ENCODE measurements at regions not wholly inside any gene's neighbourhood (a gene's known extent, or its start where the extent isn't known, plus 50 kb on each side); places are given as distances from the start of the nearest gene placed in this dataset.

GRCh38 chr5:102608414-102608813 lies 109.6 kb upstream of the SLCO6A1 start:
- Histone ChIP-seq H2BK5ac (ENCODE audit: low read depth, low read length) (no peak overlapping the region), H3K9me3 (ENCODE audit: insufficient read depth in 2 of 2, low read depth in 1 of 2, low read length in 1 of 2) (no peaks in the 10 kb centered on the region), H3K79me1 (ENCODE audit: low read depth, low read length) (no peaks in the 10 kb centered on the region), H3K27ac (ENCODE audit: low read depth, low read length) (no peak overlapping the region), H2AFZ (ENCODE audit: low read length) (no peak overlapping the region), H3K23me2 (ENCODE audit: low read depth, low read length) (no peaks in the 10 kb centered on the region), H2BK20ac (ENCODE audit: low read length) (no peak overlapping the region), H3K4me1 (replicated peaks in 1 of 4; ENCODE audit: control insufficient read depth in 3 of 4, insufficient read depth in 4 of 4, low read length in 3 of 4) (peaks cover 0 to 2% (median under 1%) of the 10 kb centered on the region in 4 experiments; a peak in 1 of 7 replicates), H3K9ac (replicated peaks in 1 of 4; ENCODE audit: extremely low read depth in 1 of 4, low read depth in 3 of 4, low read length in 3 of 4) (no peak overlapping the region), H4K20me1 (replicated peaks in 1 of 2; ENCODE audit: control insufficient read depth in 1 of 2, insufficient read depth in 2 of 2, low read length in 2 of 2) (no peaks in the 10 kb centered on the region), H3K4ac (replicated peaks; ENCODE audit: insufficient read length, low read depth, low read length) (no peak overlapping the region), H4K91ac (replicated peaks; ENCODE audit: insufficient read length, low read length) (no peak overlapping the region), H2BK12ac (ENCODE audit: low read depth, low read length) (no peak overlapping the region), H4K5ac (ENCODE audit: insufficient read length, low read depth, low read length) (no peak overlapping the region), H2AK5ac (ENCODE audit: low read depth, low read length) (no peak overlapping the region), H3K56ac (replicated peaks; ENCODE audit: insufficient read length, low read depth, low read length) (no peak overlapping the region), H3K36me3 (ENCODE audit: control insufficient read depth in 2 of 4, insufficient read depth in 4 of 4, low read length in 3 of 4) (no peaks in the 10 kb centered on the region), H3K4me3 (ENCODE audit: extremely low read depth in 1 of 4, insufficient read depth in 2 of 4, low read depth in 3 of 4, low read length in 4 of 4) (no peak overlapping the region), H3K23ac (ENCODE audit: insufficient read length) (no peak overlapping the region), H3K27me3 (replicated peaks in 1 of 4; ENCODE audit: control insufficient read depth in 3 of 4, extremely low read depth in 1 of 4, insufficient read depth in 3 of 4, low read length in 3 of 4) (no peaks in the 10 kb centered on the region), H2BK120ac (replicated peaks; ENCODE audit: low read depth, low read length) (no peak overlapping the region), H4K8ac (ENCODE audit: extremely low read depth, insufficient read depth, low read length) (no peak overlapping the region), H2BK15ac (ENCODE audit: low read length) (no peak overlapping the region), H3K79me2 (ENCODE audit: control insufficient read depth in 1 of 2, insufficient read depth in 2 of 2, low read length in 2 of 2) (no peaks in the 10 kb centered on the region), H3K14ac (ENCODE audit: insufficient read length) (no peak overlapping the region), H3K4me2 (ENCODE audit: insufficient read depth in 1 of 2, low read depth in 2 of 2, low read length in 2 of 2) (no peak overlapping the region), H3K18ac (ENCODE audit: extremely low read depth, low read length) (no peak overlapping the region)
- FAIRE-seq (no peak), DNase-seq (ENCODE audit: low read depth in 1 of 2, low spot score in 2 of 2) (no peak)
- 91% methylated on average over 4 of the region's 4 CpGs; no CpG with 5 or more reads in 1 of the 2 experiments for WGBS, 2 experiments (ENCODE audit: extremely low coverage in 1 of 2, insufficient coverage in 1 of 2, insufficient read length in 1 of 2, insufficient replicate concordance in 2 of 2, low coverage in 1 of 2, low lambda C conversion rate in 2 of 2, missing lambda C conversion rate in 1 of 2)
- TF ChIP-seq EP300 (IDR thresholded peaks at IDR 0.05; ENCODE audit: borderline replicate concordance in 1 of 2, low read depth in 2 of 2, low read length in 2 of 2): no peak
- TF ChIP-seq RAD21 (IDR thresholded peaks at IDR 0.05 in 1 of 2, conservative IDR thresholded peaks at IDR 0.05 in 1 of 2; ENCODE audit: low read depth in 2 of 2, low read length in 2 of 2): no peak
- no peak for TF ChIP-seq SP4 (IDR thresholded peaks at IDR 0.05; ENCODE audit: low read length)
- no peak for TF ChIP-seq BRCA1 (IDR thresholded peaks at IDR 0.05; ENCODE audit: low read depth, low read length)
- TF ChIP-seq HDAC2 (IDR thresholded peaks at IDR 0.05; ENCODE audit: borderline replicate concordance in 1 of 2, low read depth in 2 of 2, low read length in 2 of 2): no peak
- TF ChIP-seq CEBPB (IDR thresholded peaks at IDR 0.05; ENCODE audit: low read depth, low read length): no peak
- TF ChIP-seq CHD1 (IDR thresholded peaks at IDR 0.05; ENCODE audit: low read depth, low read length): no peak
- POLR2A ChIA-PET (ENCODE audit: partially characterized antibody): no interaction called here
- CTCF ChIA-PET (ENCODE audit: partially characterized antibody): interaction anchor here (0.6 to 1.4 kb wide), 2 partner anchors 24 to 547 kb away, joined by 3 to 4 read pairs; no protein-coding TSS in a partner anchor
